HG03520 (cell line): ENCODE measurements at regions not wholly inside any gene's neighbourhood (a gene's known extent, or its start where the extent isn't known, plus 50 kb on each side); places are given as distances from the start of the nearest gene placed in this dataset.
"Not testable (repeated sequence)": the region's sequence is repeated elsewhere in the genome, so short reads cannot be mapped to it uniquely, and the experiment has no call there.

Experiments
- ATAC-seq: cut with Tn5 transposase; IDR thresholded peaks from one replicate; pipeline ENCODE4 v1.9.1; 2021; ENCODE audit warnings: mild to moderate bottlenecking, moderate library complexity; ENCODE audit not compliant: unreplicated experiment

DNA sequence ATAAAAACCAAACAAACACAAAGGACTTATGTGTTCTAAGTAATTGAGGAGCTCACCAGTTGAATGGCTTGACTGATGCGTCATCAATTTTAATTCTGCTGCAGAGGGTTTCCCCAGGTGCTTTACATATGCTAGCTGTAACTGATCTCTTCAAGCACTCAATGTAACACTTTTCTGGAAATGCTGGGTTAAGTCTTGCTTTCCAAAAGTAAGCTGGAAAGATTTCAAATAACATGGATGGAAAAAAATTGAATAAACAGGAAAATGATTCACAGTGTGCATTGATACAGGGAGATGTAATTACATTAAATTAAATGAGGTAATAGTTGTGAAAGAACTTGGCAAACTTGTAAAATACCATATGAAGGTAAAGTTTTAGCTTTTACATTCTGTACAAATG is 186.7 kb upstream of the WDFY3 start:
- no peak for ATAC-seq

DNA sequence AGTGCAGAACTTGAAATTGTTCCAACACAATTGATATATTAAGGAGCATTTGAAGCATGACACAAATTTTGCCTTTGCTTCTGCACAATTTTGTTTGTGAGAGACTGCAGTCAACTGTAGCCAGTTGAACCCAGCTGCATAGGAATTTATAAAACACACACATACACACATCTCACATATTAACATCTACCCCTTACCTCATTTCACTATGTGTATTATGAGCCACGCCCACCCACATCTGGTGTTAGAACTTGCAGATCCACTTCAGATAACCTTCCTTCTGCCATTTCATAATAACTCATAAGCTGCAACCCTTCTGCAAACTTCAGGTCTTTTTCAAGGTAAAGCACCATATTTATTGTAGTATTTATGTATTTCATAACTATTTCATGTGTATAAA is 188.1 kb upstream of the WDFY3 start:
- ATAC-seq: no peak

DNA sequence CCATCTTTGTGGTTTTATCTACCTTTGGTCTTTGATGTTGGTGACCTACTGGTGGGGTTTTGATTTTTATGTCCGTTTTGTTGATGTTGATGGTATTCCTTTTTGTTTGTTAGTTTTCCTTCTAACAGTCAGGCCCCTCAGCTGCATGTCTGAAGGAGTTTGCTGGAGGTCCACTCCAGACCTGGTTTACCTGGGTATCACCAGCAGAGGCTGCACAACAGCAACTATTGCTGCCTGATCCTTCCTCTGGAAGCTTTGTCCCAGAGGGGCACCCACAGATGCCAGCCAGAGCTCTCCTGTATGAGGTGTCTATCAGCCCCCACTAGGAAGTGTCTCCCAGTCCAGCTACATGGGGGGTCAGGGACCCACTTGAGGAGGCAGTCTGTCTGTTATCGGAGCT is 199.3 kb upstream of the WDFY3 start:
- ATAC-seq: no peak

DNA sequence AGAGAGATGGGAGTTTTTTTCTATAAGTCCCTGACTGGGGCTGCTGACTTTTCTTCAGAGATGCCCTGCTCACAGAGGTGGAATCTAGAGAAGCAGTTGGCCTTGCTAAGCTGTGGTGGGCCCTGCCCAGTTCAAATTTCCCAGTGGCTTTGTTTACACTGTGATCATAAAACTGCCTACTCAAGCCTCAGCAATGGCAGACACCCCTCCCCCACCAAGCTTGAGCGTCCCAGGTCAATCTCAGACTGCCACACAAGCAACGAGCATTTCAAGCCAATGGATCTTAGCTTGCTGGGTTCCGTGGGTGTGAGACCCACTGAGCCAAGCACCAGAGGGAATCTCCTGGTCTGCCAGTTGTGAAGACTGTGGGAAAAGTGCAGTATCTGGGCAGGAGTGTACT is 199.8 kb upstream of the WDFY3 start:
- no peak for ATAC-seq

DNA sequence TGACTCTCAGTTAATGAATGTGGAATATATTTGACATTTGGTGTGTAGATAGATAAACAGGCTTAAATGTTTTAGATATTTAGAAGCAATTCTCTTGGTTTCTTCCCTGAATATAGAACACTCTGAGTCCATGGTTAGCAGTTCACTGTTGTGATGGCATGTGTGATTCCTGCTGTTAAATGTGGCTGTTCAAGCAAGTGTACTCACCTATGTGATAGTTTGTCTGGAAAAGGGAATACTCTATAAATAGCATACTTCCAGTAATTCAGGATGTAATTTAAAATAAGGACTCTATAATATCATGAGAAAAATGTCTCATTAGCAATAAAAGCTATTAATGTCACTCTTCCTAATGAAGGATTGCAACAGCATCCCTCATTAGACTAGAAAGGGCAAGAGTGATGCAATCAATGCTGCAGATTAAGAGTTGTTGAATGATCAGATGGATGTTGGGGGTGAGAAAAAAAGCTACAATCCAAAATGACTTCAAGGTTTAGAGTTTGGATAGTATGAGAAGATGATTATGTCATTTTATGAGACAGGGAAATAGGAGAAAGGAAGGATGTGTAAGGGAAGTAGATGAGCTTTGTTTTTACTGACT is 201.8 kb upstream of the WDFY3 start:
- no peak for ATAC-seq

GRCh38 chr4:85170241-85170640 is 203.8 kb upstream of the WDFY3 start:
- no peak for ATAC-seq

- ATAC-seq: no peak
Observed at GRCh38 chr4:85175190-85175589, 208.7 kb upstream of the WDFY3 start.

- no peak for ATAC-seq
Observed at GRCh38 chr4:85177092-85177491, 210.6 kb upstream of the WDFY3 start.

GRCh38 chr4:85177679-85178078 is 211.2 kb upstream of the WDFY3 start:
- no peak for ATAC-seq

GRCh38 chr4:85180533-85180932 is 214.0 kb upstream of the WDFY3 start:
- ATAC-seq: no peak

- ATAC-seq: no peak
Observed at GRCh38 chr4:85187106-85187505, 220.6 kb upstream of the WDFY3 start.

DNA sequence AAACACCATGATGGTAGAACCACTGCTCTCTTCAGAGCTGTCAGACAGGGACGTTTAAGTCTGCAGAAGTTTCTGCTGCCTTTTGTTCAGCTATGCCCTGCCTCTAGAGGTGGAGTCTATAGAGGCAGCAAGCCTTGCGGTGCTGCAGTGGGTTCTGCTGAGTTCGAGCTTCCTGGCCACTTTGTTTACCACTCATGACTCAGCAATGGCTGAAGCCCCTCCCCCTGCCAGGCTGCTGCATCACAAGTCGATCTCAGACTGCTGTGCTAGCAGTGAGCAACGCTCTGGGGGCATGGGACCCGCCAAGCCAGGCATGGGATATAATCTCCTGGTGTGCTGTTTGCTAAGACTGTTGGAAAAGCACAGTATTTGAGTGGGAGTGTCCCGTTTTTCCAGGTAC is 229.5 kb upstream of the WDFY3 start:
- not testable (repeated sequence) for ATAC-seq

DNA sequence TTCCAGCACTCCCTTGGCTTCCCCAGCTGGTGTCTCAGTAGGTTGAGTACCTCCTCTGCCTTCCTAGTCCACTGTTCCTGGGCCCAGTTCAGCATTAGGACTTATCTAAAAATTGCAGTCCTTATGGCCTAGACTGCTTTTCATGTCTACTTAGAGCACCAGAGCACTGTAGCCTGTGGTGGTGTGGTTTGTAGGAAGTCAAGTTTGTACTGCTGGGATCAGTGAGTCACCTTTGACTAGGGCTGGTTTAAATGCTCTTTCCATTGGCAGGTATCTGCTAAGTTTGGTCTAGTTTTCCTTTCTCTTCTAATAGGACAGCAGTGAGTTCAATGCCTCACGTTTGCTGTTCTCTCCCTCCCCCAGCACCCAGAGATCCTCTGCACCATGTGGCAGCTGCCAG is 233.6 kb upstream of the WDFY3 start:
- no peak for ATAC-seq

GRCh38 chr4:85209161-85209560 is 242.7 kb upstream of the WDFY3 start:
- ATAC-seq: no peak

- no peak for ATAC-seq
Observed at GRCh38 chr4:85210353-85210752, 243.9 kb upstream of the WDFY3 start.

GRCh38 chr4:85216571-85216970 is 250.1 kb upstream of the WDFY3 start:
- ATAC-seq: not testable (repeated sequence)

DNA sequence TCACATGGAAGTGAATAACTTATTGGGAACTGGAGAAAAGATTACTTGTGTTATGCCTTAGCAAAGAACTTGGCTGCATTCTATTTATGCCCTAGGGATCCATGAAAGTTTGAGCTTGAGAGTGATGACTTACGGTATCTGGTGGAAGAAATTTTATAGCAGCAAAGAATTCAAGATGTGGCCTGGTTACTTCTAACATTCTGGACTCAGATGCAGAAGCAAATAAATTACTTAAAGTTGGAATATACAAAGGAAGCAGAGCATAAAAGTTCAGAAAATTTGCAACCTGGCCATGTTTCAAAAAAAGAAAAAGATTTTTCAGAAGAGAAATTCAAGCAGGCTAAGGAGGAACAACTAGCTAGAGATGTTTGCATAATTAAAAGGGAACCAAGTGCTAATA is 252.3 kb upstream of the WDFY3 start:
- no peak for ATAC-seq

- ATAC-seq: no peak
Observed at GRCh38 chr4:85221606-85222005, 253.3 kb upstream of the ARHGAP24 start.

DNA sequence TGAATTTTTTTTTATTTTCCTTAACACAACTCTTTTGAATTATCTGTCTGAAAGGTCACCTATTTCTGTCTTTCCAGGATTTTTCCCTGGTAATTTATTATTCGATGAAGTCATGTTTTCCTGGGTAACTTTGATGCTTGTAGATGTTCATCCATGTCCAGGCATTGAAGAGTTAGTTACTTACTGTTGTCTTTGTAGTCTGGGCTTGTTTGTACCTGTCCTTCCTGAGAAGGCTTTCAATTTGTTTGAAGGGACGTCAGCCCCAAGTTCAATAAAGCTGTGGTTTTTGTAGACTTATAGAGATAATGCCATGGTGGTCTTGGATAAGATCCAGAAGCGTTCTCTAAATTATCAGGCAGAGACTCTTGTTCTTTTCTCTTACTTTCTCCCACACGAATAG is 252.4 kb upstream of the ARHGAP24 start:
- no peak for ATAC-seq

- ATAC-seq: no peak
Observed at GRCh38 chr4:85228264-85228663, 246.7 kb upstream of the ARHGAP24 start.

- no peak for ATAC-seq
Observed at GRCh38 chr4:85233516-85233915, 241.4 kb upstream of the ARHGAP24 start.

DNA sequence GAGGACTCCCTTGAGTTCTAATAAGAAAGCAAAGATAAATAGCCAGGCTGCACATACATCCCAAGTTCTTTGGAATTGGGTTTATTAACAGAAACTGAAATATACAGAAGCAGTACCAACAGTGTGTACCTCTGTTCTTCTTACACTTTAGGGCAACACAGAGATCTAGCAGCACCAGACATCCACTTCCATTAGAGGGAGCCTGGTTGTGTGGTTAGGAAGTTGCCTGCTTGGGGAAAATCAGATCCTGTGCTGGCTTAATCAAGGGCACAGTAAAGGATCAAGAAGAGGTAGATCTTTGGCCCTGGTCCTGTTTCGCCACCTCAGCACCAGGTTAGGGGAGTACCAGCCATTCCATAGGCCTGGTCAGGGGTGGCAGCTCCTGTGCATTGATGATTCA is 231.1 kb upstream of the ARHGAP24 start:
- no peak for ATAC-seq

GRCh38 chr4:85244638-85245037 is 230.3 kb upstream of the ARHGAP24 start:
- no peak for ATAC-seq

DNA sequence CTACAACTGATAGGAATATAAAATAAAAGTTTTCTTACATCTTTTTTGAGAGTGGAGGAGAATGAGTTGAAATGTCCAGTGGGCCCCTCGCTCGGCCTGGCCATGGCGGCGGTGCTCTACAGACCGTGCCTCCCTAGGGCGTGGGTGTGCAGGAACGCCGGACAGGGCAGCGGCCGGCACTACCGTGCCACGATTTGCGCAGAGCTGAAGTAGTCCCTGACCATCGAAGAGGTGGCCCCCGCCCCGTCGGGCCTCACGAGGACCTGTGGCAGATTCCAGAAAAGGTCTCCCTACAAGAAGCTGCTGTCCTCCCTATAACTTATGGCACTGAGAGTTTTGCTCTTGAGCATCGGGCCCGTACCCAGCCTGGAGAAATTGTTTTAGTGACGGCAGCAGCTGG is 228.9 kb upstream of the ARHGAP24 start:
- ATAC-seq: no peak
